ENCODE measurements at regions not wholly inside any gene's neighbourhood (a gene's known extent, or its start where the extent isn't known, plus 50 kb on each side); places are given as distances from the start of the nearest gene placed in this dataset.

DNA sequence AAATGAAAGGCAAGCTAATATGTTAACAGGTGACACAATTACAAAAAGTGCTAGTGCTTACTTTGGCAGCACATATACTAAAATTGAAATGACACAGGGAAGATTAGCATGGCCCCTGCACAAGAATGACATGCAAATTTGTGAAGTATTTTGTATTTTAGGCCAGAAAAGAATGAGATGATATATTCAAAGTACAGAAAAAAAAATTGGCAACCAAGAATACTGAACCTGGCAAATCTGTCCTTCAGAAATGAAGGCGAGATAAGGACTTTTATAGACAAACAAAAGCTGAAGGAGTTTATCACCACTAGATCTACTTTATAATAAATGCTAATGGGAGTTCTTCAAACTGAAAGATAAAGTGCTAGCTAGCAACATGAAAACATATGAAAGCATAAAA is 350.0 kb upstream of the POU3F1 start:
- Histone ChIP-seq H3K27me3 (replicated peaks; ENCODE audit: control insufficient read depth, insufficient read depth, low read length) (no peaks in the 10 kb centered on the region), H3K36me3 (ENCODE audit: control insufficient read depth, insufficient read depth, low read length) (no peaks in the 10 kb centered on the region), H3K4me3 (replicated peaks; ENCODE audit: low read depth, low read length) (no peak overlapping the region)
- TF ChIP-seq, protein P1, sequence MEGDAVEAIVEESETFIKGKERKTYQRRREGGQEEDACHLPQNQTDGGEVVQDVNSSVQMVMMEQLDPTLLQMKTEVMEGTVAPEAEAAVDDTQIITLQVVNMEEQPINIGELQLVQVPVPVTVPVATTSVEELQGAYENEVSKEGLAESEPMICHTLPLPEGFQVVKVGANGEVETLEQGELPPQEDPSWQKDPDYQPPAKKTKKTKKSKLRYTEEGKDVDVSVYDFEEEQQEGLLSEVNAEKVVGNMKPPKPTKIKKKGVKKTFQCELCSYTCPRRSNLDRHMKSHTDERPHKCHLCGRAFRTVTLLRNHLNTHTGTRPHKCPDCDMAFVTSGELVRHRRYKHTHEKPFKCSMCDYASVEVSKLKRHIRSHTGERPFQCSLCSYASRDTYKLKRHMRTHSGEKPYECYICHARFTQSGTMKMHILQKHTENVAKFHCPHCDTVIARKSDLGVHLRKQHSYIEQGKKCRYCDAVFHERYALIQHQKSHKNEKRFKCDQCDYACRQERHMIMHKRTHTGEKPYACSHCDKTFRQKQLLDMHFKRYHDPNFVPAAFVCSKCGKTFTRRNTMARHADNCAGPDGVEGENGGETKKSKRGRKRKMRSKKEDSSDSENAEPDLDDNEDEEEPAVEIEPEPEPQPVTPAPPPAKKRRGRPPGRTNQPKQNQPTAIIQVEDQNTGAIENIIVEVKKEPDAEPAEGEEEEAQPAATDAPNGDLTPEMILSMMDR (IDR thresholded peaks at IDR 0.05; ENCODE audit: insufficient read depth, low read length, poor library complexity, severe bottlenecking) = no peak
- DNase-seq (ENCODE audit: extremely low read depth, insufficient read length) = no peak

DNA sequence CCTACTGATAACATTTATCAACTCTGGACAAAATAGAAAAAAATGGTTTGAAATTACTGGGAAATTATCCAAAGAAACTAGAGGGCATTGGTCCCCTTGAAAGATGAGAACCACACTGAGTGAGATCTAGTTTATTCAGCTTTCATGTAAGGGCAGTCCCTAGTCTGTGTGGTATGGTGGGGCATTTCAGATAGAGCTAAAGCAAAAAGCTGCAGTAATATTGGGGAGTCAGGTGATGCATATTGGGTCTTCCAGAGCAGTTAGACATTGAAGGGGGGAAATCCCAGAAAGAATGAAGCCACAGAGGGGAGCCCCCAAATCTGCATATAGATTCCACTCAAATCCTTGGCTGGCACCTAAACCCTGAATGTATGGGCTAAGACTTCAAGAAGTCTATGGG is 347.7 kb upstream of the POU3F1 start:
- H3K27me3 ChIP-seq (replicated peaks; ENCODE audit: control insufficient read depth, insufficient read depth, low read length) = no peaks in the 10 kb centered on the region
- H3K36me3 ChIP-seq (ENCODE audit: control insufficient read depth, insufficient read depth, low read length) = no peaks in the 10 kb centered on the region
- TF ChIP-seq, protein P1 (IDR thresholded peaks at IDR 0.05; ENCODE audit: insufficient read depth, low read length, poor library complexity, severe bottlenecking) = no peak
- no peak overlapping the region for H3K4me3 ChIP-seq (replicated peaks; ENCODE audit: low read depth, low read length)
- no peak for DNase-seq (ENCODE audit: extremely low read depth, insufficient read length)

DNA sequence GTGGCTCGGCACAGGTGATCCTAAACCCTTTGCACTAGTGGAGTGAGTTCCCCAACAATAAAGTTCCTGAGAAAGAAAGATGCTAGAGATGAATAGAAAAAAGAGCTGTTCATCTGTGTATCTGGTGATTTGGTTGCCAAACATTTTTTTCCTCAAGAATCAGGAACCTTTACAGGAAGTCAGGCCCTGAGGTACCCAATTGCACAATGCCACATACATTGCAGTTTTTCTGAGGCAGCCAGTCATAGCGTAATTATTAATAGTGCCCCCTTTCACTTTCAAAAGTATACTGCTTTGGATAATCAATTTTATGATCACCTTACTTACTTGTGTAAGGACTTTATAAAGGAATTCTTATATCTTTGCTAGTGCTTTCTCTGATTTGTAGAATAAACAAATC is 346.3 kb upstream of the POU3F1 start:
- TF ChIP-seq, protein P1 (IDR thresholded peaks at IDR 0.05; ENCODE audit: insufficient read depth, low read length, poor library complexity, severe bottlenecking) = no peak
- no peaks in the 10 kb centered on the region for H3K36me3 ChIP-seq (ENCODE audit: control insufficient read depth, insufficient read depth, low read length)
- no peak overlapping the region for H3K4me3 ChIP-seq (replicated peaks; ENCODE audit: low read depth, low read length)
- DNase-seq (ENCODE audit: extremely low read depth, insufficient read length) = no peak
- H3K27me3 ChIP-seq (replicated peaks; ENCODE audit: control insufficient read depth, insufficient read depth, low read length) = no peaks in the 10 kb centered on the region

DNA sequence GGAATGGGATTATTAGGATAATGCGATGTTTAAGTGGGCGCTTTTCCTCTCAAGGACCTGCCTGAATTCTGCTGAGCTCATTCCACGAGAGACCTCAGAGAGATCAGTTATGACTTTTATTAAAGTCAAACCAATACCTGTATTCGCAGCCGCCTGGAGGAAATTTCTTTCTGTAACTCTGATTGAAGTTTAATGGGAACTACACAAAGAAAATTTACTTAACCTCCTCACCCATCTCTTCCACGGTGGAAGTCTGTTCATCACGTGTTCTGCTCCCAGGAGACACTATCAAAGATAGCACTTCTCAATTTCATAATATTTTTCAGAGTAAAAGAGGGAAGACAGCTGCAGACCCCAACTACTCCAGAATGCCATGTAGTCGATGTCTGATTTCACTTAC is 334.7 kb upstream of the POU3F1 start:
- DNase-seq (ENCODE audit: extremely low read depth, insufficient read length) = no peak
- H3K4me3 ChIP-seq (replicated peaks; ENCODE audit: low read depth, low read length) = no peak overlapping the region
- H3K36me3 ChIP-seq (ENCODE audit: control insufficient read depth, insufficient read depth, low read length) = no peaks in the 10 kb centered on the region
- no peaks in the 10 kb centered on the region for H3K27me3 ChIP-seq (replicated peaks; ENCODE audit: control insufficient read depth, insufficient read depth, low read length)
- TF ChIP-seq, protein P1 (IDR thresholded peaks at IDR 0.05; ENCODE audit: insufficient read depth, low read length, poor library complexity, severe bottlenecking) = no peak

DNA sequence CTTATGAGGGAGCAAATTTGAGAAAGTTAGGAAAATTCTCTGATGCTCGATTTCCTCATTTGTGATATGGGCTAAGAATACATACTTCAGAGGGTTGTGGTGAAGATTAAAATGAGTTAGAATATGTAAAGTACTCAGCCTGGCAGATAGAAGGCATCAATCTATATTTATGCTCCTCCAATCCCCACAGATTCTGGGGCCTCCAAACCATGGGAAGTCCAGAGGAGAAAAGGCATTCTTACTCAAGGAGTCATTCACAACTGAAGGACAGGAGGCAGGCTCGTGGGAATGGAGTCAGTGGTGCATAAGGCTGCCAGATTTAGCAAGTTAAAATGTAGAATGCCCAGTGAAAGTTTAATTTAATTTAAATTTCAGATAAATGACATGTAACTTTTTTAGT is 330.0 kb upstream of the POU3F1 start:
- Histone ChIP-seq H3K4me3 (replicated peaks; ENCODE audit: low read depth, low read length) (no peak overlapping the region), H3K36me3 (ENCODE audit: control insufficient read depth, insufficient read depth, low read length) (no peaks in the 10 kb centered on the region), H3K27me3 (replicated peaks; ENCODE audit: control insufficient read depth, insufficient read depth, low read length) (no peaks in the 10 kb centered on the region)
- TF ChIP-seq, protein P1 (IDR thresholded peaks at IDR 0.05; ENCODE audit: insufficient read depth, low read length, poor library complexity, severe bottlenecking) = no peak
- DNase-seq (ENCODE audit: extremely low read depth, insufficient read length) = no peak

DNA sequence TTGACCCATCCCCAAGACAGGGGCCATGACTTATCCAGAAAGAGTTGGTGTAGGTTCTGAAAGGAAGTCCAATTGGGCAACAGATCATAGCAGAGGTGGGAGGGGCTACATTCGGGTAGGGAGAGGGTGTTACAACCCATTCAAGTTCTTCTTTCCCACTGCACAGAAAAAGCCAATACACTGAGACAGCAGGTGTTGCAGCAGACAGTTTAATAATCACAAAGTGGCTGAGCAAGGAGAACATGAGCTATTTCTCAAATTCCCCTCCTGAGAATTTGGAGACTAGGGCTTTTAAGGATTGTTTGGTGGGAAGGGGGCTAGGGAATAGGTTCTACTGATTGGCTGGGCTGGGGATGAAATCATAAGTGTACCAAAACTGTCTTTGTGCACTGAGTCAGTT is 328.4 kb upstream of the POU3F1 start:
- H3K4me3 ChIP-seq (replicated peaks; ENCODE audit: low read depth, low read length) = no peak overlapping the region
- H3K36me3 ChIP-seq (ENCODE audit: control insufficient read depth, insufficient read depth, low read length) = no peaks in the 10 kb centered on the region
- TF ChIP-seq, protein P1 (IDR thresholded peaks at IDR 0.05; ENCODE audit: insufficient read depth, low read length, poor library complexity, severe bottlenecking) = no peak
- H3K27me3 ChIP-seq (replicated peaks; ENCODE audit: control insufficient read depth, insufficient read depth, low read length) = no peaks in the 10 kb centered on the region
- no peak for DNase-seq (ENCODE audit: extremely low read depth, insufficient read length)

Data from GM06990 (cell line).